Heart right ventricle (tissue), 16 donors: ENCODE measurements at regions not wholly inside any gene's neighbourhood (a gene's known extent, or its start where the extent isn't known, plus 50 kb on each side); places are given as distances from the start of the nearest gene placed in this dataset.

Experiments
- ATAC-seq, 8 donors: fragments of 200-7000 bp; cut with Tn5 transposase; one replicate each; pipeline ENCODE4 v1.9.1; 2020; ENCODE audit warnings: mild to moderate bottlenecking in 8 of 8, moderate library complexity in 8 of 8, moderate number of reproducible peaks in 1 of 8
- DNase-seq, 2 donors: peaks; one replicate each; pipeline ENCODE4 v3.0.0-alpha.2; 2020
- H3K27ac ChIP-seq, 10 donors: fragments of 200-600 bp; sonication (generic) in 2 of 10; one replicate each; pipeline versions ENCODE4 v1.5.0 to v1.8.0; 2020 to 2022; ENCODE audit warnings: mild to moderate bottlenecking in 3 of 10
- H3K27me3 ChIP-seq, 7 donors: fragments of 200-600 bp; one replicate each; pipeline ENCODE4 v1.8.0; 2021 to 2022; ENCODE audit warnings: mild to moderate bottlenecking in 2 of 7
- H3K36me3 ChIP-seq, 9 donors: fragments of 200-600 bp; sonication (generic) in 1 of 9; one replicate each; pipeline versions ENCODE4 v1.5.0 to v1.8.0; 2020 to 2022; ENCODE audit warnings: mild to moderate bottlenecking in 2 of 9
- H3K4me1 ChIP-seq, 9 donors: fragments of 200-600 bp; sonication (generic) in 1 of 9; one replicate each; pipeline versions ENCODE4 v1.5.0 to v1.8.0; 2020 to 2022; ENCODE audit warnings: mild to moderate bottlenecking in 4 of 9
- H3K4me3 ChIP-seq, 10 donors: fragments of 200-600 bp; sonication (generic) in 2 of 10; one replicate each; pipeline versions ENCODE4 v1.5.0 to v1.8.0; 2020 to 2022; ENCODE audit warnings: mild to moderate bottlenecking in 7 of 10, moderate library complexity in 2 of 10
- H3K9me3 ChIP-seq, 11 donors: fragments of 200-600 bp in 10 of 11; sonication (generic) in 2 of 11; one replicate each; pipeline versions ENCODE4 v1.5.0 to v1.8.0; 2013 to 2022; ENCODE audit warnings: mild to moderate bottlenecking in 2 of 11, control low read depth in 1 of 11, moderate library complexity in 1 of 11
- WGBS, 2 donors: extraction: QIAGEN DNeasy Blood & Tissue Kit; methylation state at CpG; one replicate each; pipeline ENCODE4 v1.1.7; 2013; ENCODE audit warnings: inconsistent platforms in 1 of 2; 5-methylcytosine and 5-hydroxymethylcytosine counted together
- intact Hi-C, 10 donors: fragments of 100-400 bp; cut with DNase I; formaldehyde crosslinking; loops; one replicate each; pipeline versions ENCODE4 v1.11.1 to v1.14.2; 2022
- TF ChIP-seq, protein P1 (sequence below), 9 donors: fragments of 200-600 bp; sonication (generic) in 2 of 9; IDR thresholded peaks; one replicate each; pipeline versions ENCODE4 v1.5.0 to v1.8.0; 2021 to 2022; ENCODE audit warnings: antibody characterized with exemption in 9 of 9, mild to moderate bottlenecking in 5 of 9, moderate library complexity in 1 of 9
- donor health status: Arrhythmogenic right ventricular cardiomyopathy.
- donor health status: ischemic (EF 13 %, LVEDD 7.1; RV severe dilation, severe dysfunction).
- donor health status: healthy with polysubstance abuse.
- donor health status: DM: no; HTN: yes; CAD: no.
- donor health status: DM: no; HTN: no; CAD: no.
- donor health status: ischemic (EF 25% LVEDD 6.9; RV normal size, moderate dysfunction).
- donor health status: ischemic (EF 25% LVEDD 5.7; RV mildly dilated, moderate dysfunction).
- donor health status: healthy.
- donor health status: DM: yes; HTN: yes; CAD: no.
- donor health status: Ischemic cardiomyopathy.
- donor health status: ischemic (EF 35%, LVEDD 5.7; RV mildly dilated, moderate dysfunction).
- donor health status: nonischemic (EF 11% LVEDD 7.7; RV severe dilation, severe dysfunction).
- donor health status: DM: yes; HTN: yes; CAD: no.
- donor health status: PGD.
- donor health status: ischemic (EF 29% LVEDD 5.4; RV normal size, mild dysfunction).
- donor health status: nonischemic (EF 23%, LVEDD 6.1; RV moderate dilation, normal function).

DNA sequence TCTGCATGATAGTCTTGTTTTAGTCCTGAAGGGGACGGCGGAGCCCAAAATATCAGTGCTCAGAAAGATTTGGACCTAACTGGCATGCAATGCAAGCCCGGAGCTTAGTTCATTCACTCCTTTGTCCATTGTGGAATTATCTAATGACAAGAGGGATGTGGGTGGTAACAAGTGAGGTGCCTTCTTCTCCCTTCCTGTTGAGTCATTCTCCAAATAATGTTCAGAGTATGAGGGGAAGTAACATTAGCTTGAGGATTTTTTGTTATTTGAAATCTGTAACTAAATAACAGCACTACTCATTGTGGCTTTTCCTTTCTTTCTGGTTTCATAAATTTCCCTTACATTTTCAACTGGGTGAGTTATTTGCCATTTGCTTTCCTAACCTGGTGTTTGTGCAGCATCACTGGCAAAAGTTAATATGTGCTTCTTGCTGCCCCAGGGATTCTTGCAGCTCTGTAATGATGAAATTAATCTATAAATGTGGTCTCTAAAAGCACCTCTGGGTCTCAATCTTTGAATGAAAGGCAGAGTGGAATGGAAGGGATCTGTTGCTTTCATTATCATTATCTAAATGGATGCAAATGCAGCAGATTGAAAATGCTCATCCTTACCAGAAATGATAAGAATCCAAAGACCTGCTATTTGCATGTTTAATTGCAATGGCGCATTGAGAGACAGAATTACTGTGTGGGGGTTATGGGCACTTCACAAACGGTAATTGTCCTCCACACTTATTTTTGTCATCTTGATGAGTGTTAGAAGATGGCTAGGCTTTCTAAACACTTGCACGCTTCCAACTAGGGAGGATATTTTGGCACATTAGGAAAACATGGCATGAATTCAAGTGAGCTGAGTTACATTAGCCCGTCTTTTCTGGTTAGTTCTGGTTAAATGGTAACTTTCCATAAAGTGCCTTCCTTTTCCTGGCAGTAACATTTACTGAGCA lies 89.9 kb upstream of the MITF start:
- Histone ChIP-seq H3K4me1 (peaks cover 7 to 30% (median 21%) of the 10 kb centered on the region in 9 donors), H3K27me3 (no peaks in the 10 kb centered on the region), H3K27ac (peak overlapping the region in 1 of 10 donors; percentile 6), H3K4me3 (peak overlapping the region in 1 of 10 donors; percentile 9), H3K9me3 (no peaks in the 10 kb centered on the region), H3K36me3 (no peaks in the 10 kb centered on the region)
- TF ChIP-seq, protein P1, sequence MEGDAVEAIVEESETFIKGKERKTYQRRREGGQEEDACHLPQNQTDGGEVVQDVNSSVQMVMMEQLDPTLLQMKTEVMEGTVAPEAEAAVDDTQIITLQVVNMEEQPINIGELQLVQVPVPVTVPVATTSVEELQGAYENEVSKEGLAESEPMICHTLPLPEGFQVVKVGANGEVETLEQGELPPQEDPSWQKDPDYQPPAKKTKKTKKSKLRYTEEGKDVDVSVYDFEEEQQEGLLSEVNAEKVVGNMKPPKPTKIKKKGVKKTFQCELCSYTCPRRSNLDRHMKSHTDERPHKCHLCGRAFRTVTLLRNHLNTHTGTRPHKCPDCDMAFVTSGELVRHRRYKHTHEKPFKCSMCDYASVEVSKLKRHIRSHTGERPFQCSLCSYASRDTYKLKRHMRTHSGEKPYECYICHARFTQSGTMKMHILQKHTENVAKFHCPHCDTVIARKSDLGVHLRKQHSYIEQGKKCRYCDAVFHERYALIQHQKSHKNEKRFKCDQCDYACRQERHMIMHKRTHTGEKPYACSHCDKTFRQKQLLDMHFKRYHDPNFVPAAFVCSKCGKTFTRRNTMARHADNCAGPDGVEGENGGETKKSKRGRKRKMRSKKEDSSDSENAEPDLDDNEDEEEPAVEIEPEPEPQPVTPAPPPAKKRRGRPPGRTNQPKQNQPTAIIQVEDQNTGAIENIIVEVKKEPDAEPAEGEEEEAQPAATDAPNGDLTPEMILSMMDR (IDR thresholded peaks at IDR 0.05): no peak
- ATAC-seq: peak in 7 of 8 donors; percentile 66 to 92 (median 74)
- no peak for DNase-seq
- WGBS, 2 donors: 14 to 21% methylated on average over 7 of the region's 7 CpGs
- intact Hi-C loops: loop anchor here in 1 of 10 donors (5.0 kb wide), 1 partner anchor 92 kb away; no protein-coding TSS in a partner anchor

GRCh38 chr3:69648126-69648525 lies 91.1 kb upstream of the MITF start:
- peaks cover 7 to 30% (median 21%) of the 10 kb centered on the region in 9 donors for H3K4me1 ChIP-seq
- WGBS, 2 donors: 59 to 90% methylated on average over 2 of the region's 2 CpGs
- no peaks in the 10 kb centered on the region for H3K27me3 ChIP-seq
- H3K27ac ChIP-seq: no peak overlapping the region
- H3K4me3 ChIP-seq: no peak overlapping the region
- intact Hi-C loops: no loop called here
- ATAC-seq (no peak), DNase-seq (no peak)
- TF ChIP-seq, protein P1 (IDR thresholded peaks at IDR 0.05): no peak
- no peaks in the 10 kb centered on the region for H3K36me3 ChIP-seq
- H3K9me3 ChIP-seq: no peaks in the 10 kb centered on the region

DNA sequence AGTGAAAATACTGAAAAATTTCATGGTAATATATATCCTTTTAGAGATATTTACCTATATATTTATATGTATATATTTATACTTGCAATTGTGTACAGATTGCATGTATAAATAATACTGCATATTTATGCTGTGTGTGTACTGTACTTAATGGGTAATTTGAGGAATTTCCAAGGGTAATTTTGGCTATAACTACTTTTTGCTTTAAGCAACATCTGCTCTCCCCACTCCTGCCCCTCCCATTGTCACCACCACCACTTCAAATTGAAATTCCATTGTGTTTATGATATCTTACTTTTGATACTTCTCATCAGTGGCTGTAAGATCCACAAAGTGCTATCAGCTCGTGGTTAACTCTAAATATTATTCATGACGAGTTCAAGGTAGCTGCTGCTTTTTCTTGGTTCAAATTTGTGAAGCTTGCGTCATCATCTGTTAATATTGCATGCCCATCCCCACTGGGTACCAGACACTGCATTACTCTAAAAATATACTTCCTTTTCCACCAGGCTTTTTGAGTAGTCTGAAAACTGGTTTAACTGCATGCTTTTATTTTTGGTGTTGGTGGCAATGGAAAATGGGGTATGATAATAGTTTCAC lies 91.7 kb upstream of the MITF start:
- intact Hi-C loops: no loop called here

DNA sequence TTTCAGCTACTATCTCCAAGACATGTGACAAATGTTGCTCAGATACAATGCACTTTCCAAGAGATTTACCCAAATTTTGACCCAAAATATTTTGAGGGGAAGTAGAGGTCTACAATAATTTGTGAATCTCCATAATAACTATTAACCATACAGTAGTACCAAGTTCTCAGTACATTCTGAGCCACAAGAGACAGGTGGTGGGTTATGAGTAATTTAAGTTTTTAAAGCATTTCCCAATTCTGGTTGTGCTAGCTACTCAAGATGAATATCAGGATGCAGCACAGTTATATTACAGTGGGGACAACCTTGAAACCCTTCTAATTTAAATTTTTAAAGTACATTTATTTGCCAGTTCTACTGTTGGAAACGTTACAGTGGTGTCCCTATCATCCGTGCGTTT lies 92.2 kb upstream of the MITF start:
- TF ChIP-seq, protein P1 (IDR thresholded peaks at IDR 0.05): no peak
- Histone ChIP-seq H3K9me3 (no peaks in the 10 kb centered on the region), H3K36me3 (no peaks in the 10 kb centered on the region), H3K4me3 (no peak overlapping the region), H3K27me3 (no peaks in the 10 kb centered on the region), H3K27ac (no peak overlapping the region), H3K4me1 (peaks cover 7 to 30% (median 21%) of the 10 kb centered on the region in 9 donors)
- ATAC-seq: no peak
- DNase-seq: no peak
- 88 to 96% methylated on average over 3 of the region's 3 CpGs for WGBS, 2 donors
- intact Hi-C loops: no loop called here

More for the DNA sequence above, 91.7 kb upstream of the MITF start:
- no peak overlapping the region for H3K27ac ChIP-seq
- no peaks in the 10 kb centered on the region for H3K36me3 ChIP-seq
- H3K9me3 ChIP-seq: no peaks in the 10 kb centered on the region
- H3K27me3 ChIP-seq: no peaks in the 10 kb centered on the region
- DNase-seq: no peak
- TF ChIP-seq, protein P1 (IDR thresholded peaks at IDR 0.05): no peak
- peaks cover 7 to 30% (median 21%) of the 10 kb centered on the region in 9 donors for H3K4me1 ChIP-seq
- WGBS, 2 donors: 29 to 45% methylated on average over 3 of the region's 3 CpGs
- H3K4me3 ChIP-seq: no peak overlapping the region
- no peak for ATAC-seq
